SU-DHL-6 (cell line): ENCODE measurements at regions not wholly inside any gene's neighbourhood (a gene's known extent, or its start where the extent isn't known, plus 50 kb on each side); places are given as distances from the start of the nearest gene placed in this dataset.

Source experiments
- CTCF ChIP-seq: fragments of 200-600 bp; sonication (generic); IDR thresholded peaks from one replicate; pipeline ENCODE4 v1.5.1; 2017; ENCODE audit warnings: antibody characterized with exemption, mild to moderate bottlenecking, low read length, moderate library complexity; ENCODE audit not compliant: insufficient read depth, poor library complexity, severe bottlenecking
- EZH2phosphoT487 ChIP-seq: fragments of 200-600 bp; sonication (generic), shearing (Covaris generic); conservative IDR thresholded peaks from 2 replicates; pipeline ENCODE4 v1.6.1; 2018; ENCODE audit warnings: mild to moderate bottlenecking, antibody characterized with exemption, low read length, moderate library complexity, mixed read lengths

GRCh38 chr19:28153123-28153522 lies 1059.8 kb downstream of the UQCRFS1 start:
- no peak for TF ChIP-seq CTCF
- TF ChIP-seq EZH2phosphoT487, result no peak
